Activated CD4-positive, alpha-beta memory T cell treated with anti-CD3 and anti-CD28 coated beads, Interleukin-2, amount 10 ng/mL, durations not matched to agents 7 days and 5 days (primary cell): ENCODE measurements at regions not wholly inside any gene's neighbourhood (a gene's known extent, or its start where the extent isn't known, plus 50 kb on each side); places are given as distances from the start of the nearest gene placed in this dataset.

Source experiments
- CTCF ChIA-PET: fragments of 350-600 bp; sonication (Branson Sonifier 250); formaldehyde crosslinking; loops from one replicate; lab custom pipeline; 2021; ENCODE audit warnings: antibody characterized with exemption, inconsistent platforms; lab: Charles Lee
- POLR2A ChIA-PET: fragments of 350-600 bp; sonication (Branson Sonifier 250); formaldehyde crosslinking; loops from one replicate; lab custom pipeline; 2021; ENCODE audit warnings: antibody characterized with exemption; lab: Charles Lee
- DNase-seq: peaks from one replicate; pipeline ENCODE4 v3.0.0-alpha.2; 2020
- H3K27ac Mint-ChIP-seq: one replicate; pipeline ENCODE4 v1.8.0; 2021; ENCODE audit warnings: mild to moderate bottlenecking, mixed read lengths
- H3K27me3 Mint-ChIP-seq: one replicate; pipeline ENCODE4 v1.8.0; 2021; ENCODE audit warnings: mixed read lengths
- H3K36me3 Mint-ChIP-seq: one replicate; pipeline ENCODE4 v1.8.0; 2021; ENCODE audit warnings: low read depth, mixed read lengths
- H3K4me1 Mint-ChIP-seq: one replicate; pipeline ENCODE4 v1.8.0; 2021; ENCODE audit warnings: mixed read lengths
- H3K4me3 Mint-ChIP-seq: one replicate; pipeline ENCODE4 v1.8.0; 2021; ENCODE audit warnings: mild to moderate bottlenecking, mixed read lengths
- H3K9me3 Mint-ChIP-seq: one replicate; pipeline ENCODE4 v1.8.0; 2021; ENCODE audit warnings: mixed read lengths

- Mint-ChIP-seq H3K9me3 (peaks cover 10% of the 10 kb centered on the region), H3K4me3 (no peak overlapping the region), H3K36me3 (no peaks in the 10 kb centered on the region), H3K4me1 (no peaks in the 10 kb centered on the region), H3K27ac (no peak overlapping the region), H3K27me3 (no peaks in the 10 kb centered on the region)
- DNase-seq = no peak
- CTCF ChIA-PET = no interaction called here
- POLR2A ChIA-PET = no interaction called here
Measured at GRCh38 chr4:12203945-12204344, 775.3 kb upstream of the HS3ST1 start.

- Mint-ChIP-seq H3K4me1 (no peaks in the 10 kb centered on the region), H3K27me3 (no peaks in the 10 kb centered on the region), H3K27ac (no peak overlapping the region), H3K4me3 (no peak overlapping the region), H3K9me3 (peaks cover 14% of the 10 kb centered on the region), H3K36me3 (no peaks in the 10 kb centered on the region)
- ChIA-PET POLR2A (no interaction called here), CTCF (no interaction called here)
- DNase-seq = no peak
Measured at GRCh38 chr4:12200226-12200625, 771.5 kb upstream of the HS3ST1 start.

- H3K36me3 Mint-ChIP-seq = no peaks in the 10 kb centered on the region
- H3K4me3 Mint-ChIP-seq = no peak overlapping the region
- ChIA-PET POLR2A (no interaction called here), CTCF (no interaction called here)
- no peaks in the 10 kb centered on the region for H3K9me3 Mint-ChIP-seq
- H3K27ac Mint-ChIP-seq = no peak overlapping the region
- DNase-seq = no peak
- H3K4me1 Mint-ChIP-seq = no peaks in the 10 kb centered on the region
- no peaks in the 10 kb centered on the region for H3K27me3 Mint-ChIP-seq
Measured at GRCh38 chr4:12186526-12186925, 757.8 kb upstream of the HS3ST1 start.

- ChIA-PET POLR2A (no interaction called here), CTCF (interaction anchor here (0.6 kb wide), 1 partner anchor 351 kb away, joined by 3 read pairs; no protein-coding TSS in a partner anchor)
- no peak overlapping the region for H3K4me3 Mint-ChIP-seq
- peaks cover 11% of the 10 kb centered on the region for H3K9me3 Mint-ChIP-seq
- no peak overlapping the region for H3K27ac Mint-ChIP-seq
- DNase-seq = no peak
- no peaks in the 10 kb centered on the region for H3K4me1 Mint-ChIP-seq
- no peaks in the 10 kb centered on the region for H3K27me3 Mint-ChIP-seq
- no peaks in the 10 kb centered on the region for H3K36me3 Mint-ChIP-seq
Measured at GRCh38 chr4:12178614-12179610, 750.2 kb upstream of the HS3ST1 start.

- H3K4me1 Mint-ChIP-seq = no peaks in the 10 kb centered on the region
- POLR2A ChIA-PET = no interaction called here
- no peak overlapping the region for H3K27ac Mint-ChIP-seq
- H3K36me3 Mint-ChIP-seq = no peaks in the 10 kb centered on the region
- CTCF ChIA-PET = no interaction called here
- H3K4me3 Mint-ChIP-seq = no peak overlapping the region
- H3K9me3 Mint-ChIP-seq = peaks cover 11% of the 10 kb centered on the region
- DNase-seq = no peak
- H3K27me3 Mint-ChIP-seq = no peaks in the 10 kb centered on the region
Measured at GRCh38 chr4:12177416-12177815, 748.7 kb upstream of the HS3ST1 start.

GRCh38 chr4:12173496-12173895, 744.8 kb upstream of the HS3ST1 start:
- Mint-ChIP-seq H3K9me3 (peaks cover 8% of the 10 kb centered on the region), H3K27me3 (no peaks in the 10 kb centered on the region), H3K27ac (no peak overlapping the region), H3K36me3 (no peaks in the 10 kb centered on the region), H3K4me3 (no peak overlapping the region), H3K4me1 (no peaks in the 10 kb centered on the region)
- ChIA-PET CTCF (no interaction called here), POLR2A (interaction anchor here (0.6 kb wide), 1 partner anchor 503 kb away, joined by 3 read pairs; no protein-coding TSS in a partner anchor)
- DNase-seq = no peak

GRCh38 chr4:12172198-12172973, 743.7 kb upstream of the HS3ST1 start:
- POLR2A ChIA-PET = no interaction called here
- no peaks in the 10 kb centered on the region for H3K27me3 Mint-ChIP-seq
- peaks cover 6% of the 10 kb centered on the region for H3K9me3 Mint-ChIP-seq
- no peaks in the 10 kb centered on the region for H3K36me3 Mint-ChIP-seq
- no peak overlapping the region for H3K27ac Mint-ChIP-seq
- H3K4me1 Mint-ChIP-seq = no peaks in the 10 kb centered on the region
- no peak for DNase-seq
- no peak overlapping the region for H3K4me3 Mint-ChIP-seq
- CTCF ChIA-PET = no interaction called here

- POLR2A ChIA-PET = no interaction called here
- H3K9me3 Mint-ChIP-seq = peaks cover 8% of the 10 kb centered on the region
- no peaks in the 10 kb centered on the region for H3K27me3 Mint-ChIP-seq
- H3K36me3 Mint-ChIP-seq = no peaks in the 10 kb centered on the region
- no peak for DNase-seq
- H3K4me1 Mint-ChIP-seq = no peaks in the 10 kb centered on the region
- no peak overlapping the region for H3K27ac Mint-ChIP-seq
- CTCF ChIA-PET = no interaction called here
- H3K4me3 Mint-ChIP-seq = no peak overlapping the region
Measured at GRCh38 chr4:12170308-12170707, 741.6 kb upstream of the HS3ST1 start.

GRCh38 chr4:12165616-12166015, 736.9 kb upstream of the HS3ST1 start:
- Mint-ChIP-seq H3K4me1 (no peaks in the 10 kb centered on the region), H3K27ac (no peak overlapping the region), H3K9me3 (peaks cover 11% of the 10 kb centered on the region), H3K4me3 (no peak overlapping the region), H3K27me3 (no peaks in the 10 kb centered on the region), H3K36me3 (no peaks in the 10 kb centered on the region)
- CTCF ChIA-PET = no interaction called here
- POLR2A ChIA-PET = no interaction called here
- no peak for DNase-seq

GRCh38 chr4:12146339-12146738, 717.6 kb upstream of the HS3ST1 start:
- H3K4me3 Mint-ChIP-seq = no peak overlapping the region
- POLR2A ChIA-PET = no interaction called here
- CTCF ChIA-PET = no interaction called here
- H3K9me3 Mint-ChIP-seq = peaks cover 5% of the 10 kb centered on the region
- no peaks in the 10 kb centered on the region for H3K36me3 Mint-ChIP-seq
- H3K27ac Mint-ChIP-seq = no peak overlapping the region
- H3K27me3 Mint-ChIP-seq = no peaks in the 10 kb centered on the region
- H3K4me1 Mint-ChIP-seq = no peaks in the 10 kb centered on the region
- DNase-seq = no peak

- no peaks in the 10 kb centered on the region for H3K27me3 Mint-ChIP-seq
- no peaks in the 10 kb centered on the region for H3K4me1 Mint-ChIP-seq
- H3K9me3 Mint-ChIP-seq = peaks cover 4% of the 10 kb centered on the region
- H3K4me3 Mint-ChIP-seq = no peak overlapping the region
- ChIA-PET POLR2A (no interaction called here), CTCF (no interaction called here)
- no peaks in the 10 kb centered on the region for H3K36me3 Mint-ChIP-seq
- no peak for DNase-seq
- no peak overlapping the region for H3K27ac Mint-ChIP-seq
Measured at GRCh38 chr4:12145768-12146167, 717.1 kb upstream of the HS3ST1 start.

- H3K4me3 Mint-ChIP-seq = no peak overlapping the region
- ChIA-PET POLR2A (no interaction called here), CTCF (no interaction called here)
- no peaks in the 10 kb centered on the region for H3K4me1 Mint-ChIP-seq
- no peaks in the 10 kb centered on the region for H3K27me3 Mint-ChIP-seq
- H3K36me3 Mint-ChIP-seq = no peaks in the 10 kb centered on the region
- no peak for DNase-seq
- H3K9me3 Mint-ChIP-seq = peaks cover 2% of the 10 kb centered on the region
- no peak overlapping the region for H3K27ac Mint-ChIP-seq
Measured at GRCh38 chr4:12145106-12145505, 716.4 kb upstream of the HS3ST1 start.

- Mint-ChIP-seq H3K27me3 (no peaks in the 10 kb centered on the region), H3K4me1 (no peaks in the 10 kb centered on the region), H3K27ac (no peak overlapping the region), H3K4me3 (no peak overlapping the region), H3K36me3 (no peaks in the 10 kb centered on the region), H3K9me3 (peaks cover 2% of the 10 kb centered on the region)
- ChIA-PET CTCF (no interaction called here), POLR2A (no interaction called here)
- DNase-seq = no peak
Measured at GRCh38 chr4:12144051-12144450, 715.4 kb upstream of the HS3ST1 start.
